NCI-H526 treated with DMSO at 0.1 percent for 48 hours (cell line): ENCODE measurements at regions not wholly inside any gene's neighbourhood (a gene's known extent, or its start where the extent isn't known, plus 50 kb on each side); places are given as distances from the start of the nearest gene placed in this dataset.
"Not testable (repeated sequence)": the region's sequence is repeated elsewhere in the genome, so short reads cannot be mapped to it uniquely, and the experiment has no call there.

Source experiments
- DNase-seq: peaks from one replicate; lab custom pipeline; 2025; lab: John Stamatoyannopoulos, UW

DNA sequence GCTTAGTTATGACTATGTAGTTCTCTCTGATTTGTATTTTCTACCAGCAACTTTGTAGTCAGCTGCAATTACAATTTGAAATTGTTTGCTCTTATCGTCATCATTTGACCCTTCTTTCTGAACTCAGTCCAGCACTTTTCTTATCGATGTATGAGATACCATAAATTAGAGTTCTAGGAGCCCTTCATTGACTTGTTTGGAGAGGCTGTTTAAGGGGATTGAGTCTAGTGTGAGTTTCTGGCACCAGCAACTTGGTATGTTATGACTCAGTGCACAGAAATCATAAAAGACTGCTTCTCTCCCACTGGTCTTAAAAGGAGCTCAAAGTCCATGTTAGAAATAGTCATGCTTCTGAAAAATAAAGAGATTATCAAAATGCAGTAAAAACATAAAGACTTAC, 190.3 kb downstream of the TENT5A start:
- no peak for DNase-seq

- DNase-seq = no peak
Measured at GRCh38 chr6:81561731-81562130, 190.8 kb downstream of the TENT5A start.

DNA sequence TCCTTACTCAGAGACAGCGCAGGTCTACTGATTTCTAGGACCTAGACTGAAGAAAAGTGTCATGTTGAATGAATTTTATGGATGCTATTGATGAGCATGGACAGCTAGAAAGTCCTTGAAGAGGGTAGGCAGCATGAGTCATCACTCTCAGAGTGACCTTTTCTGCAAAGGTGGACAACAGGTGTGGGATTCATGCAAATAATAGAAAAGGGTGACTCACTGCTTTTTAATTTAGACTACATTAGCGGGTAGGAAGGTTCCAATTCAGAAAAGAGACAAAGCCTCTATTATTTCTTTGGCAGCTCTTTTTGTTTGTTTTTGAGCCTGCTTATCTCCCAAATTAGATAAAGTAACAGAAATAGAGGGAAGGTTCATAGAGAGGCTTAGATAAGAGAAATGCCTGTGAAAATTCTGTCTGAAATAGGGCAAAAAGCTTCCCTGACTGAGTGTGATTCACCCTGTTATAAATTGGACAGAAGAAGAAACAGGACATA, 191.4 kb downstream of the TENT5A start:
- DNase-seq = peak; percentile 68

GRCh38 chr6:81557811-81558210, 194.7 kb downstream of the TENT5A start:
- DNase-seq = no peak

- no peak for DNase-seq
Measured at GRCh38 chr6:81556551-81556950, 195.9 kb downstream of the TENT5A start.

DNA sequence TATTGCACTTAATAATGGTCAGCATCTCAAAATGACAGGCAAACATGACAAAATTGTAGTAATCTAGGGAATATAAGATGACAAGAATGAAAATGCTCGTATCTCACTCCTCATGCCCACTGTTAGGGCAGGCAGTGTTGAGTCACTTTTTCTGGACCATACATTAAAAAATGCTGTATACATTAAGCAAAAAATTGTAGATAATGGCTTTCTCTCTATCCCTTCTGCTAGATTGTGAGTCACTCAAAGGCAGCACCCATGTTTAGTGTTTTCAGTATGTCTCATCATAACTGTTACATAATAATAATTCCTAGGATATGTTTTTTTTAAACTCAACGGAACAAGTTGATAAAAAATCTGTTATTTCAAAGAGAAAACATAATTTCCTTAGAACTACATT, 199.3 kb downstream of the TENT5A start:
- no peak for DNase-seq

- DNase-seq = no peak
Measured at GRCh38 chr6:81552644-81553043, 199.8 kb downstream of the TENT5A start.

DNA sequence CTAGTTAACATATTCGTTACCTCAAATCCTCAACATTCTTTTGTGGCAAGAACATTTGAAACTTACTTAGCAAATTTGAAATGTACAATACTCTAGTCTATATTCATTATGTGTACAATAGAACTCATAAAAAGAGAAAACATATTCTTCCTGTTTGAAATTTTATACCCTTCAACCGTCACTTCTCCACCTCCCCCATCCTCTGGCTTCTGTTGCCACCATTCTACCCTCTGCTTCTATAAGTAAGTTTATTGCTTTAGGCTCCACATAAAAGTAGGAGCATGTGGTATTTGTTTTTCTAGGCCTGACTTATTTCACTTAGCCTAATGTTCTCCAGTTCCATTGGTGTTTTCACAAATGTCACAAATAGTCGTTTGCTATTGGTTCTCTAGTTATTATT, 205.3 kb downstream of the TENT5A start:
- DNase-seq = no peak

DNA sequence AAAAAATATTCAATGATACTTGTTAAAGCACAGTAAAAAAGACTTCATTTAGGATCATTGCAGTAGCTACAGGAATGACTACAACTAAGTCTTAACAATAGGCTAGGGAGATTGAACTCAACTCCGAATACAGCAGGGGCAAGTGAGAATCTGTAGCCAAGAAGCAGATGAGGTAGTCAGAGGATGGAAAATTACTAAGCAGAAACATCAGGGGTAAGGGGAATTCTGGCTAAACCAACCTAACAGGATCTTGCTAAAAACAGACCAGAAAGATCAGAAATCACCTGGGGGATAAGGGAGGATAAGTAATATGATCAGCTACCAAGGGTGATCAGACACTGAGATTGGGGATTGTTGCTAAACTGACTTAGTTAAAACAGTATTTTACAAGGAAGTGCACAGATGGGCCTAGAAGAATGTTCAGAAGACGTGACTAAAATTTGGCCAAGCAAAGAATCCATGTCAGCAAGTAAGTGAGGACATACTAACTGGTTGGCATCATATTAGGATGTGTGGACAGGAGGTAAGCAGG, 217.5 kb downstream of the TENT5A start:
- no peak for DNase-seq

- DNase-seq = no peak
Measured at GRCh38 chr6:81531869-81532561, 220.5 kb downstream of the TENT5A start.

DNA sequence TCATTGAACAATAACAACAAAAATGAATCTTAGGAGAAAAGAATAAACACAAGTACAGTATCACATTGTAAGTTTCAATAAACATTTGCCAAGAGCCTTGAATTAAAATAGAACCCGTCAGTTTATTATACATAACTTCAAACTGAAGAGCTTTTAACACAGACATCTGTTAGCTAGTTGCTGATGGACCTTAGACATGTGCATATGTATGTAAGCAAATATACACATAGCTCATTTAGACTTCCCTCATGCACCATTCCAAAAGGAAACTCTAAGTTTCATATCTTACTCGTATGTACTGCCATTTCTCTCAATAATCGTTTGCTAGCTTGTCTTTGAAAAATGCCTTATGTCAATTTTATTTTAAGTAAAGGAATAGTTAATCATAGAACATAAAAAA, 235.0 kb downstream of the TENT5A start:
- no peak for DNase-seq

DNA sequence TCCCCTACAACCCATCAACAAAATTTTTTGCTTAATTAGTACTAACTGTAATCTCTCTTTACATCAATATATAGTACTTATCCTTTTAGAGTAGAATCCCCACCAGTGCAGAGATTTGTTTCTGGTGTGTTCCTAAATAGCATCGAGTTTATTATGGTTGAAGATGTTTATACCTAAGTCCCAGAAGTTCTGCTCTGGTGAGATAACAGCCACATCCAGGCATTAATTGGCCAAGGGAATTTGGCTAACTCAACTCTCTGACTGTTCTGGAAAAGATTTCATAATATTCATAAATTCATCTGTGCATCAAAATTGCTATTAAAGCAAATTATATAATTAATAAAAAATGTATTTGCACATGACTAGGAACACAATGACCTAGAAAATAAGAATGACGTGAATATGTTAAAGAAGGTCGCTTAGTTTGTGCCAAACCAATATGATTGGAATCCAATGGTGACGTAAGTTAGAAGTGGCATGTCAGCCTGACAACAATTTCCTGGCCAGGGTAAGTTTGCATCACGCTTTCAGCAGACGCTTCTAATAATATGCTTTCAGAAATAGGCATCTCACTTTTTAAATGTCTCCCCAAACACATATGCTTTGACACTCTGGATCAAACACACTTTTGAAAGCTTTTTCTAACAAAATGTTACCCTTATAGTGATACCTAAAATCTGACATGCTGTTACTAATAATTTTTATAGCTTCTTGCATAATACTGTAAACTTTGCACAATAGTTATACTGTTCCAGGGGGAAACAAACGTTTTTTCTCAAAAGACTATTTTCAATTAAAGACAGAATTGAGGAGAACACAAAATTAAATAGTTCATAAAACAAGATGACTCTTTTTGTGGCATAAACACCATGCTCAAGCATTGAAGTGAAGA, 236.7 kb downstream of the TENT5A start:
- DNase-seq = no peak

- DNase-seq = not testable (repeated sequence)
Measured at GRCh38 chr6:81514195-81514594, 238.3 kb downstream of the TENT5A start.

GRCh38 chr6:81511423-81511822, 241.1 kb downstream of the TENT5A start:
- DNase-seq = no peak

GRCh38 chr6:81495999-81496398, 256.5 kb downstream of the TENT5A start:
- DNase-seq = no peak

DNA sequence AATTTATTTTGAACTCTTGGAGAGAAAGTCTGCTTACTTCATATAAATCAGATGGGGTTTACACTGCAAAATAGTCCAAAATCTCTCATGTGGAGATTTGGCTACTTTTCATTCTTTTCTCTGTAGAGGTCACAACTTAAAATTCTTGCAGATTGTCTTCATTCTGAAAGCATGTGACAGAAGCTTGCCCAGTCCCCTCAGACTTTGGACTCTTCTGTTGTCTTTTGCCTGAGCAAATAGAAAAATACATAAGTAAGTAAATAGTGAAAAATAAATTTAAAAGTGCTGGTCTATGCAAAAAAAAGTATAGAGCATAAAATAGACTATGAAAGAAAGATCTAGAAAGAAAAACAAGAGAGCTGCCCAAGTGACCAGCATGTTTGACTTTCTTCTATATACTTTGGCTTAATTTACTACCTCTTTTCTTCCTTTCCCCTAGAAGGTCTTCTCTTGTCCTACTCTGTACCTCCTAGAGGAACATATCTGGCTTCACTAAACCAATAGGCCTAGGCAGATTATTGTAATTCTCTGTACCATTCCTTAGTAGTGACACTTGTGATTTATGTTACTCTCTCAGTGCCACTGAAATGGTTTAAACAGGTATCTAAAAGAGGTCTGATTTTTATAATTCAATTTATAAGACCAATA, 260.9 kb downstream of the TENT5A start:
- no peak for DNase-seq

DNA sequence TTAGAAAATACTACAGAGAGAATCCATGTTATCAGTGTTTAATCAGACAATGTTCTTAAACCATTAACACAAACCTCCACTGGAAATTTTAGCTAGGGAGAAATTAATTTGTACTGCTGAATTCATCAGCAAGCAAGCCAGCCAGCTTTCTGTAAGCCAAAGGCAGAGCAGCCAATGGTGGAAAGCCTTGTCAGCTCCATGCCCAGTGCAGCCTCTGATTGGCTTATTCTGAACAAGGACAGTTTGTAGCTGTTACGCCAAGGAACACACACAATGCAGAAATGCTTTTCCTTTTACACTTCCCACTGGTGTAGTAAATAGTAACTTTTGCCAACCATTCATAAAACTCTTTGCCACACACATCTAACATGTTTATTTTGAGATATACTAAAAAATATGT, 265.0 kb downstream of the TENT5A start:
- no peak for DNase-seq

DNA sequence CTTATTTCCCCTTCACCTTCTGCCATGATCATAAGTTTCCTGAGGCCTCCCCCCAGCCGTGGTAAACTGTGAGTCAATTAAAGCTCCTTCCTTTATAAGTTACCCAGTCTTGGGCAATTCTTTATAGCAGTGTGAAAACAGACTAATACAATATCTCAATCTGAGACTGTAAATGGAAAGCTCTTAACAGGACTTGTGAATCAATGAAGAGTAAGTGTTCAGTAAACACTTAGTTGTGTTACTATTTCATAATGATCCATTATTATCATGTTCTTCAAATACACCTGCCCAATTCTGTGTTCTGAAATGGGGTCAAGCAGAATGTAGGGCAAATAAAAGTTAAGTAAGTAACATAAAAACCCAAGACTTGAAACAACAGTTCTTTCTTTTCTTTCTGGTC, 266.2 kb downstream of the TENT5A start:
- no peak for DNase-seq

DNA sequence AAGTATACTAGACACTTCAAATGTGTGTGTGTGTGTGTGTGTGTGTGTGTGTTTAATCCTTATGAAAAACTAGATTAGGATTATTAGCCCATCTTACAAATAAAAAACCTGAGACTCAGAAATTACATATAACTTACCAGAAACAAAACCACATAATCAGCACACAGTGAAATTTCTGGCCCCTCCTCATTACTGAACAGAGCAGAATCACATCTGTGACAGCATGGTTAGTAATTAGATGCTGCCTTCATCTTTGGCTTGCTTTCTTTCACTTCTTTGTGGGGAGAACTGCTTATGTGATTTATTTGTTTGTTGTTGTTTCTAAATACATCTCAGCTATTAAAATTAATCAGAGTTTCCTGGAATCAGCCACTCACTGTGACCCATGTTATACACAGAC, 267.1 kb downstream of the TENT5A start:
- no peak for DNase-seq

DNA sequence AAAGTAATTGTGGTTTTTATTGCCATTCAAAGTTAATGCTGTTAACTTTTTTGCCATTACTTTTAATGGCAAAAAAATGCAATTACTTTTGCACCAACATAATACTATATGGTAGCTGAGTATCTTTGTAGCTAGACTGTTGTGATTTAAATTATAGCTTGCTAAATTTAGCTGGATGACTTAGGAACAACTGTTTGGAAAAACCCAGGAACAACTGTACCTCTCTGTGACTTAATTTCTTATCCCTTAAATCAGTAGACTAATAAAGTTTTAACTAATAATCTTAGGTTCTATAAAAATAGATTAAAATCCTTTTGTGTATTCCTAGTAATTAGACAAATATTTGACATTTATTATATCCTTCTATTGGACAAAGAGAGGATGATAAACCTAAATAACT, 268.2 kb downstream of the TENT5A start:
- DNase-seq = no peak

GRCh38 chr6:81480139-81480538, 272.3 kb downstream of the TENT5A start:
- DNase-seq = no peak

DNA sequence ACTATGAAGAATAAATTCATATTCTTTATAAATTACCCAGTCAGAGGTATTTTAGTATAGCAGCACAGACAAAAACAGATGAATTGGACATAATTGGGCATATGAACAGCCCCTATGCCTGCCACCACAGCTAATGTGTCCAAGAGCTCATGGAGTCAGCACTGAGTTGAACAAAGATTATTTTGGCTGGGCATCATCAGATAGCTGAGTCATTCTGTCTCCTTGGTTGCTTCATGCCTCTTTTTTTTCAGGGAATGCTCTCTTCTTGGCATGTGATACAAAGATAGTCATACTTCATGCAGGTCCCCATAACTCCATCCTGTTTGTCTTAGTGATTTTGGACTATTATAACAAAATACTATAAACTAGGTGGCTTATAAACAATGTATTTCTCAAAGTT, 275.6 kb downstream of the TENT5A start:
- DNase-seq = no peak

DNA sequence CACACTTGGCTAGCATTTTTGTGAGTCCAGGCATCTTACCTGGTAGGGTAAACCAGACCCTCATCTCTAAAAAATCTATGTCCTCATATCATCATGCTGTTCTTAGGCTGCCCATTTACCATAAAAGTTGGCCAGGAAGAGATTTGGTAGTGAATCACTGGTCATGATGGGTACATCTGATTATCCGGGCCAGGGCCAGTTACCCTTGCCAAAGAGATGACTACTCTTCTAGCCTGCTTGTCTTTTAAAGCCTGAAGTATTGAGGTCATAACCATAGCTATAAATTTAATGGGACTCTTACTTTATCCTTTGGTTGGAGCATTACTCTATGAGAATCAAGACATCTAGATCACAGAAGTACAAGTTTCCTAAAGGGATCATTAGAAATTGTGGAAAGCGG, 276.8 kb downstream of the TENT5A start:
- DNase-seq = no peak
